ENCODE measurements at regions not wholly inside any gene's neighbourhood (a gene's known extent, or its start where the extent isn't known, plus 50 kb on each side); places are given as distances from the start of the nearest gene placed in this dataset.

DNA sequence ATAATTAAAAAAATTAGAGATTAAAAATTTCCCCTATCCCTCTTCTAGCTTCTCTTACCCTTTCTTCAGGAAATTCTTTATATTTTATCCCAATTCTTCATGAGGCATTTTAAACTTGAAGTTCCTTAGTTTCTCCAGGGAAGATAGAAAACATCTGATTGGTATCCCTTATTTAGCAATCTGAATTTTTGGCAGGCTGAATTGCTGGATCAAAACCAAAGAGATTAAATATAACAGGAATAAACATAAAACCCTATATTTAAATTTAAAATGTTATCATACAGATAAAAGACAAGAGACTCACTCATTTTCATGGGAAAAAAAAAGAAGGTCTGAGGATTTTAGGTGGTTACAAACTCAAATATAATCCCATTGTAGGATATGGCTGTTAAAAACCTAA, 204.2 kb downstream of the CHRM3 start:
- DNase-seq (ENCODE audit: low spot score in 2 of 2) (no peak), FAIRE-seq (no peak)

DNA sequence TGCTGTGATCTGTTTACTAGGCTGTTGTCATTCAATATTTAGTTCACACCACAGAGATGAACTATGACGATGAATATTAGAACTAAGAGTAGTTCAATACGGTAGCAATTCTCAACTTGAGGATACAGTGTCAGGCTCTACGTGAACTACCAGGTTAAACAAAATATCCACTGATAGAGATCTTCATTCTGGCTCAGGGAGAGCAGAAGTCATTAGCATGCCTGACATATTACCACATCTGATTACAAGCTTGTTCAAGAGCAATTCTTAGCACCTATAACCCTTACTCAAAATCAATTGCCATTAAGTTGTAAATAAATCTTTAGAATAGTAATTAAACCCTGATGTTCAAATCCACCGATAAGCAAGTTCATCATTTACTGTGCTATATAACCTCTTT, 207.2 kb downstream of the CHRM3 start:
- DNase-seq (ENCODE audit: low spot score in 2 of 2) (no peak), FAIRE-seq (no peak)

DNA sequence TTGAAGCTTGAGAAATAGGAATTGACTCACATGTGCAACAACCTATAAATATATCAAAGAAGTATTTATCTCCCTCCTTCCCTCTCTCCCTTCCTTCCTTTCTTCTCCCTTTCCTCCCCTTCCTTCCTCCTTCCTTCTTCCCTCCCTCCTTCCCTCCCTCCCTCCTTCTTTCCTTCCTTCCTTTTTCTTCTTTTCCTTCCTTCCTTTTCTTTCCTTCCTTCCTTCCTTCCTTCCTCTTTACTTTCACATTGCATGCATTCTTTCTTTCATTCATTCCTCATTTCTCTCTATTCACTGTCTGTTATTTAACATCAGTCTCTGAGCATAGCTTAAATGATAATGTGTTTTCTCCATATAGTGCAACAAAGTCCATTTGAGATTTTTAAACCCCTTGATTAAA, 214.2 kb downstream of the CHRM3 start:
- FAIRE-seq (no peak), DNase-seq (ENCODE audit: low spot score in 2 of 2) (no peak)

DNA sequence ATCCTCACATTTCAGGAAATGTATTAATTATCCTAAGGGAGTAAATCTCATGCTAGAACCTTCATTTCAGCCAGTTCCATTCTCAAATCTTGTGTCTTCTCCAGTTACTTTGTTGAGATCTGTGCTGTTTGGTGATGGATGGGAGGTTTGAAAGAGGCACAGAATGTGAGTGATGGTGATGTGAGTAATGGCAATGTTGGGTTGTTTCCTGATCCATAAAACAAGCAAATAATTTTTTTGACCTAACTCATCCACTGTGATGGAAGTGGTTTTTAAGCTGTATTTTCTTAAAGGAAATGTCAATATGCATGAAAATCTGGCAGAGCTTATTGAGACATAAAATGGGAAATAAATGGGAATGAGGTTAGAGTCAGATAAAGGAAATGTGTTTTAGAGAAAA, 214.7 kb downstream of the CHRM3 start:
- DNase-seq (ENCODE audit: low spot score in 2 of 2) (no peak), FAIRE-seq (no peak)

DNA sequence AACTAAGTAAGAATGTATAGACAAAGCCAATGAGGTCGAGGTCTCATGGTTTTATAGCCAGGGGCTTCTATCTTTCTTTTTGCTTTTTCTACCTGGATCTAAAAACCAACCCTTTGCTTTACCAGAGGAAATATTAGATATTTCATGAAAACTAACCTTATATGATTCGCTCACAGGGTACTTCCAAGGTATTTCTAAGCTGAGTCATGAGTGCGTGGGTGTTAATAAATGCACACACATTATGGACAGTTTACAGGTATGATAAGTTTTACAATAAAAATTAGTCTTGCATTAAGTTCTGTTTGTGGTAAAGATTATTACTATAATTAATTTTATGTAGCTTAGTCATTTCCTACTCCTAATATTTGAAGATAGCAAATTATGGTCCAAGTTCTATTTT, 217.2 kb downstream of the CHRM3 start:
- DNase-seq (ENCODE audit: low spot score in 2 of 2) (no peak), FAIRE-seq (no peak)

DNA sequence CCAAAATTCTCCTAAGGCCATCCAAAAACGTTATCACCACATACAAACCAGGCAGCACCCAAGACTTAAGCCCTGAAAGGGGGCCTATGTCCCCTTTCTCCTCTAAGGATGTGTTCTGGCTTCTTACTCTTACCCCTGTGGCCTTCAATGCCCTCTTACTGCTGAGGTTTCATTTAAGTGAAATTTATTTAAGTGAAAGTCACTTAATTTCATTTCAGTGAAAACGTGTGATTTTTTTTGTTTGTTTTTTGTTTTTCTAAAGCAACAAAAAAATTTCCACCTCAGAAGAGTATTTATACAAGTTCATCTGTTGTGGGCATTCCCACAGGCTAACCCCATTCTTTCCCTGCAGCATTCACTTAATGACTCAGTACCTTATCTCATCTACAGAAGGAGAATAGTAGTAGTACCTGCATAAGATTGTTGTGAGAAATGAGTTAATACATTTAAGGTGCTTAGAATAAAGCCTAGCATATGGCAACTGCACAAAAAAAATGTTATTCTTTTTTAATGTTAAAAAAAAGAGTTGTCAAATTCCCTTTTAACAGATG, 220.6 kb downstream of the CHRM3 start:
- no peak for FAIRE-seq

DNA sequence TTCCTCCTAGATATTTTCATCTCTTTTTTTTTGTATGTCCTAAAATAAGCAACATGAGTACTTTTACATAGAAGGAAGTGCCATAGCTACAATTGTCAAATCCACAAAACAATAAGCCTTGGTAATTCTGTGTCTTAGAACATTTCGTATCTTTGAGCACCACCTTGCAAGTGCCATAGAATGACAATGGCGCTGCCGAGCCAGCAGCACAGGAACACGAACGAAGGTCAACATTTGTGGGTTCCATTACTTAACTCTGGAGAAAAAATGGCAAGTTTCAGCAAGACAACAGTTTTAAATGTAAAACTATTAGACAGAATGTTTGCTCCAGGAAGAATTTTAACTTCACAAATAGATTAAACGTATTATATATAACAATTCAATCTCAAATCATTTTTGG, 222.1 kb downstream of the CHRM3 start:
- DNase-seq (ENCODE audit: low spot score in 2 of 2) (no peak), FAIRE-seq (no peak)

More for the DNA sequence above, 220.6 kb downstream of the CHRM3 start:
- DNase-seq (ENCODE audit: low spot score in 2 of 2), result no peak

DNA sequence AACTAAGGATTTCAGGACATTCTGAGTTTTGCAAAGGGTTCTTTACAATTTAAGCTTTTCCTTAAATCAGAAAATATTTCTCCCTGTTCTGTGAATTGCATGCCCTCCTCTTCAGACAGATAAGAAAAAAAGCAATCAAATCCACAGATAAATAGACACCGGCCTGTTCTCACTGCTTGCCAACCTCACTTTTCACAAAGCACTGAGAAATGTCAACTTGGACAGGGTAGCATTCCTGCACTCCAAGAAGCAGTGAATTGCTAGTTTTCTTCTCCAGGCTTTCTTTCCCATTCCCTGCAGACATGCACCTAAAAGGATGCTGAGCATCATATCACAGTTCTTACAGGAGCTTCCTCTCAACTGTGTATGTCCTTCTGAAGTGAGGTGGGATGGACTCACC, 226.0 kb downstream of the CHRM3 start:
- no peak for FAIRE-seq
- DNase-seq (ENCODE audit: low spot score in 2 of 2), result no peak

DNA sequence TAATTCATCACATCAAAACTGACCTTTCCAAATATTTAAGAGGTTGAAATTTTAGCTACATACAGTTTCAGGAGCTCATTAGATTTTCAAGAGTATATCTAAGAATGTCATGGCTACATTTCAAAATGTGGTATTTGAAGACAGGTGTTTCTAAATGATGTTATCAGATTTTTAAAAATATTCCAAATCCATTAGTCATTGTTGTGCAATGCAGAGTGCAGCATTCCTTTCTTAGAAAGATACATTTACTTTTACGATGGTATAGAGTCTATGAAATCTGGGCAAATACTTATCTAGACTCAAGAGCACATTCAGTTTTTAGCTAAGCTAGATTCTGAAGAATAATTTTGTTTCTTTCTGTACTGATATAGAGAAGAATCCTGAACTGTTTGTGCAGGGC, 230.3 kb downstream of the CHRM3 start:
- FAIRE-seq, result no peak

DNA sequence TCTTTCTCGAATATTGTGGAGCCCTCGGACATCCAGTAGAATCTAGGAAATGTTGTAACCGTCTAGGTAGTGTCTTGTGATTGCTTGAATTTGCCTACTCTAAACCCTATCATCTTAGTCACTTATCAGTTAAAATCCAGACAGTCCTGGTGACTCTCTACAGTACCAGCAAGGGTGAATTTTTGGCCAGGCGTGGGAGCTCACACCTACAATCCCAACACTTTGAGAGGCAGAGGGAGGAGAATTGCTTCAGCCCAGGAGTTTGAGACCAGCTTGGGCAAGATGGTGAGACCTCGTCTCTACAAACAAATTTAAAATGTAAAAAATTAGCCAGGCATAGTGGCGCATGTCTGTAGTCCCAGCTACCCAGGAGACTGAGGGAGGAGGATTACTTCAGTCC, 230.9 kb downstream of the CHRM3 start:
- DNase-seq (ENCODE audit: low spot score in 2 of 2), result no peak
- FAIRE-seq, result no peak

More for the DNA sequence above, 230.3 kb downstream of the CHRM3 start:
- no peak for DNase-seq (ENCODE audit: low spot score in 2 of 2)

DNA sequence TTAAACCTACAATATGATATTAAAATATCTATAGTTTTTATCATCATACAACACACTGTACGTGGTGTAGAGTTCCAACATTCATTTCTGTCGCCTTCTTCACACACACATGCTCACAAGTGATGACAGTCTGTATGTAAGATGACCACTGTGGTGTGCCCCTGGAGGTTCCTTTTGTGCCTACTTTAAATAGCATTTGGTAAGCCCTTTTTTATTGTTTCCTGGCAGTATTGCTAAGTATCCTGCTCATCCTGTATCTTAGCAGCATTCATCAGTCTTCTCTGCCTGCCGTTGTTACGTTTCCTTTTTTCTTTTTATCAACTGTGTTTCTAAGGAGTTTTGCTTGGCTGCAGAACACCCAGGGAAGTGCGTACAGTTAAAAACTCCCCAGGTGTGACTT, 231.4 kb downstream of the CHRM3 start:
- no peak for FAIRE-seq
- no peak for DNase-seq (ENCODE audit: low spot score in 2 of 2)

DNA sequence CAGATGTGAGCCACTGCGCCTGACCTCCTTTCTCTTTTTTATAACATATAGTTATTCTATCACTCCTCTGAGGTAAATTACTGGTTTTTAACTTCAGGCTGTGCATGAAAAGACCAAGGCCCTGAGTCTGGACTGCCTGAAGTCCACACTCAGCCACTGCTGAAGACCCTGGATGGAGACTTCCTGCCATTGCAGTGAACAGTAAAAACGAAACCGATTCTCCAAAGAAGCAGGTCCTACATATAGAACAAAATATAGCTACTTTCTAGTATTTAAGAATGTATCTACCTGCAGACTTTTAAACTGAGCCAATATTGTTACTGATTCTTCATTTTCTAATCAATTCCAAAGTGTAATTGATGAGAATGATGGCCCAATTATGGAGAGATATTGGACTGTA, 232.8 kb downstream of the CHRM3 start:
- no peak for DNase-seq (ENCODE audit: low spot score in 2 of 2)
- no peak for FAIRE-seq

DNA sequence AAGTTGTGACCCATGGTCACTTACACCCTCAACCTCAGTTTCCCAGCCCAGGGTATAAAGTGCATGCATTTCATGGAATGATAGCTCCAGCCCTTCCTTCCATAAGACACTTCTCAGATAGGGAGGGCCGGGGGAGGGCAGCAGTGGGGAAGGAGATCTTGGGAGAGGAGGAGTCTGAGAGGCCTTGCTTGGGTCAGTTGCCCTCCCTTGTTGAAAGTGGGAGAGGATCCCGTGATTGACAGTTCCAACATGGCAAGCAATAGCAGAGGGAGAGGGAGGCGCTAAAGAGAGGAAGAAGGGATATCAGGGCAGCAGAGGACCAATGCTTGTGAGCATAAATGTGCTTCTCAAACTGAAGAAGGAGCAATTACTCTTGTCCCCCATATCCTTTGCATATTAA, 244.4 kb downstream of the CHRM3 start:
- no peak for DNase-seq (ENCODE audit: low spot score in 2 of 2)
- FAIRE-seq, result no peak

DNA sequence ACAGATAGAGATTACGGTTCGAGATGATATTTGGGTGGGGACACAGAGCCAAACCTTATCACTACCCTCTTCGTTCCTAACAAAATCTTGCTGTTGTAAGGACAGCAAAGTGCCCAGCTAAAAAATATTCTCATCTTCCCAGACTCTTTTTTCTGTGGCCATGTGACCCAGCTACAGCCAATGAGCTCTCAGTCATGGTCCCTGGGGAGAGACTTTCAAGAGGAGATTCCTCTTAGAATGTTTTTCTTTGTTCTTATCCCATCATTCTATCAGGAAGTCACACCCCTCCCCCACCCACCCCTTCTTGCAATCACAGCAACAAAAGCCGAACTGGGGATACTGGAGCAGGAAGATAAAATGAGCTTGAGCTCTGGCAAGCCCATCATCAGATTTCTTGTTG, 247.1 kb downstream of the CHRM3 start:
- FAIRE-seq (no peak), DNase-seq (ENCODE audit: low spot score in 2 of 2) (no peak)

DNA sequence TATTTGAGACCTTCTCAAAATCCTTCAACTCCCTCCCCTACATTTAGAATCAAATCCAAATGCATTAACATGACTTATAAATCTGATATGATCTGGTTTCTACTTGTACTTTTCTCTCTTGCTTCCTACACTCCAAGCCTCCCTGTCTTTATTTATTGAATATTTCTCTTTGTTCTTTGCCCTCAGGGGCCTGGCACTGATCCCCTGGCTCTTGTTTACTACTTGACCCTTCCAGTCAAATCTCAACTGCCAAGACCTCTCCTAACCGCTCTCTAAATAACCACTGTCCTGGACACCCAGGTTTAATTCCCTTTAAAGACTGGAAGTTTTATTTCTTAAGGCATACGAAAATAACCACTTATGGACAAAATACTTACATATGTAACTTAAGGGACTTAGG, 248.9 kb downstream of the CHRM3 start:
- no peak for DNase-seq (ENCODE audit: low spot score in 2 of 2)
- FAIRE-seq, result no peak

DNA sequence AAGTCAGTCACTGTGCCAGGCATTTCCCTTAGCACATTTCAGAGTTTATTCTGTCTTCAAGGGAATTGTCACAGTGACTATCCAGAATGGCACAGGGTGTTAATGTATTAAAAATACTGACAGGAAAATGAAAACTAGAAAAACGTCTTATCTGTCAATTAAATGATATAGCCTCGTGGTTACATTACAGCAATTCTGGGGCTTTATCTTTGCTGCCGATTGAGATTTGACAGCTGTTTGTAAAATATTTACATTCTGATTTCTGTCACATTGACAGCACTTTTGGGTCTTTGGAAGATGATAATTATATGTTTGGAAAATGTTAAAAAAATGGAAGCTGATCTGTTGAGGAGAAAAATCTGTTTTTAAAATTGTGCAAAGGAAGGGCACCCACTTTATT, 250.0 kb downstream of the CHRM3 start:
- FAIRE-seq (no peak), DNase-seq (ENCODE audit: low spot score in 2 of 2) (no peak)

DNA sequence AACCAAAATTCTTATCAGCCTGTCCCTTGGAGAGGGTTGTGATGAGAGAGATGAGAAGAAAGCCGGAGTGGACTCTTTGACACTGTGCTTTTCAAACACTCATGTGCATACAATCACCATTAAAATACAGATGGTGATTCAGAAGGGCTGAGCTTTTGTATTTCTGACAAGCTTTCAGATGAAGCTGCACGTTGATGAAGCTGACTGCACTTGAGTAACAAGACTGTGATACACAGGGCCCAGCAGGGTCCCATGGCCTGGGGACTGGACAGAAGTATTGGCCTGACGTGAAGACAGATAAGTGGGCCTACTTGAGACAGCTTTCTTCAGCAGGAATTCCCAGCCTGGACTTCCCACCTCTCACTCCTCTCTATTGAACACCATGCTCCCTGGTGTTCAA, 258.2 kb downstream of the CHRM3 start:
- FAIRE-seq, result no peak
- no peak for DNase-seq (ENCODE audit: low spot score in 2 of 2)

DNA sequence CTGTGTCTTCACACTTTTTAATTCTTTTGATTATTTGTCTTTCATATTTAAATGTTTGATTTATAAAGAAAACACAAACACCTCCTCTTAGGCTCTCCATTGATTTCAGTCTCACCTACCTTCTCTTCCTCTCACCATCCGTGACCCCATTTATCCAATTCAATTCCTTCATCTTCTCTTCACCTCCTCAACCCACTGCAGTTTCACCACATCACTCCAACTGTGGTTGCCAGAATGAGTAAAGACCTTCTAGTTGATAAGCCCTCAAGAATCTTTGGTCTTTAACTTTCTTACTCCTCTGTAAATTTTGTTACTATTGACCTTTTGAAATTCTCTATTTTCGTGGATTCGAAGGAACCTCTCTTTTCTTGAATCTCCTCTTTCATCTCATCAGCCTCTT, 260.7 kb downstream of the CHRM3 start:
- FAIRE-seq, result no peak
- no peak for DNase-seq (ENCODE audit: low spot score in 2 of 2)

DNA sequence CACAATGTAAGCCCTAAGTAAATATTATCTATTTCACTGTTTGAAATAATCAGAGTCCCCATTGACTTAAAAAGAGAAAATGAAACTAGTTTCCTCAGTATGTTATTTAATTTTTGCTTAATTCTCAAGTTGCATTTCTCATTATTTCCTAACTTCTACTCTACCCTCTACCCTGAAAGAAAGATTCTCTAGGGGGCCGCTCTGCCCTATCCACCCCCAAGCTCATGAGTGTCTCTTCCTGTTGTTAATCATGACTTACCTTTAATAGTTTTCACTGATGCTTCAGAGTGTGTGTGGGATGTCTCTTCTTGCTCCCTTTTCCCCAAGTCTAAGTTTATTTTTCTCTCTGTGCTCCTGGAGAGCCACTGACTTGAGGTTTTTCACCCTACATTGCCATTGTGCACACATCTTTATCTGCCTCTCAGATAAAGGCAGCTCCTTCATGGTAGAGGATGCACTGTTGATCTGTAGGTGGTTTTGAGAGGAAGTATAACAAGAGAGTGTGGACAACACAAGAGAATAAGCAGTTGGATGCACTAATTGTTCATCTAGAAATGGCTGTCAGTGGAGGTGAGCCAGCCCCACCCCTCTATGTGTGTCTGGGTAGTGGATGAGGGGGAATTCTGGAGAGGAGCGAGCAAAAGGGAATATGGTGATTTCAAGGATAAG, 261.7 kb downstream of the CHRM3 start:
- DNase-seq (ENCODE audit: low spot score in 2 of 2) (no peak), FAIRE-seq (no peak)

DNA sequence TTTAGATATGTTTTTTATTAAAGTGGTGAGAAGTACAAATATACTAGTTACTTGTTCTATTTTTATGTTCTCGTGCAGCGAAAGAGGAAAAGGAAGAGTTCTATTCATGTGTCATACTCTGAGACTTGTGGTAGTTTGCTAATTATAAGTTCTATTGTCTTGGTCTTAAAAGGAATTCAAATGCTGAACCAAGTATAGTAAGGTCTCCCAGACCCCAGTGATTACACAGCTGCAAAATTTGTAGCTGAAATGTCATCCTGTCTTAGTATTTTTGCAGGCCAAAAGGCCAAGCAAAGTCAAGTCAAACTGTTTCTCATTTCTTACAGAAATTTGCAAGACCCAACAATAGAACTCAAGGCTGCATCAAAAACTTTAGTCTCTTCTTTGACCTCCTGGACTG, 268.7 kb downstream of the CHRM3 start:
- DNase-seq (ENCODE audit: low spot score in 2 of 2), result no peak
- no peak for FAIRE-seq

DNA sequence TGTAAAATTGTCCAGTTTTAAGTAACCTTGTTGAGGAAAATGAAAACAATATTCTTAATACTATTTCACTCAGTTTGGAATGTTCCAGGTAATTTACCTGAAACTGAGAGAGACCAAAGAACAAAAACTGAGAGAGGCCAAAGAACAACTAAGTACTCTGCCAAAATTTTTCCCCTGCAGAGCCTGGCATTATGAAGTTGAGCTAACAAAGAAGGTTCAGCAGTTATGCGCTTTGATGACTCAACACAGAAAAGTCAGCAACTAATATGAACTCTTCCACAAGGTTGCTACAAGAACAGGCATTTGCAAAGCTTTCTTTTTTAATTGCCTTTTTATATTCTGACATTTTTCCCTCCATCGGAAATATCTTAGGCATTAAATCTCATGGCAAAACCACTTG, 270.9 kb downstream of the CHRM3 start:
- FAIRE-seq (no peak), DNase-seq (ENCODE audit: low spot score in 2 of 2) (no peak)

DNA sequence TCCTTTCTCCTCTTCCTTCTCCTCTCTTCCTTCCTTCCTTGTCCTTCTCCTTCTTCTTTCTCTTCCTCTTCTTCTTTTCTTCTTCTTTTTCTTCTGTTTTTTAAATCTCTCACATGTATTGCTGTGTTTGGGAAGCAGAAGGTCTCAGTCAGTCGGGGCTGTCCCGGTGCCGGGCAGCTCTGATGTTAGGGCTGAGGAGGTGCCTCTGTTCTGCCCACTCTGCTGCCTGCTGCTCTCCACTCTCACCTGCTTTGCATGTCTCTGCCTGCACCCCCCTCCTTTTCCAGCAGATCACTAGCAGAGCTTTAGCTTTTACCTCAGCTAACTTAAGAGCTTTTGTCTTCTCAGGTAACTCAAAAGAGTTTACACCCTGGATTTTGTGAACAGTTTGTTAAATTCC, 276.6 kb downstream of the CHRM3 start:
- FAIRE-seq (no peak), DNase-seq (ENCODE audit: low spot score in 2 of 2) (no peak)

DNA sequence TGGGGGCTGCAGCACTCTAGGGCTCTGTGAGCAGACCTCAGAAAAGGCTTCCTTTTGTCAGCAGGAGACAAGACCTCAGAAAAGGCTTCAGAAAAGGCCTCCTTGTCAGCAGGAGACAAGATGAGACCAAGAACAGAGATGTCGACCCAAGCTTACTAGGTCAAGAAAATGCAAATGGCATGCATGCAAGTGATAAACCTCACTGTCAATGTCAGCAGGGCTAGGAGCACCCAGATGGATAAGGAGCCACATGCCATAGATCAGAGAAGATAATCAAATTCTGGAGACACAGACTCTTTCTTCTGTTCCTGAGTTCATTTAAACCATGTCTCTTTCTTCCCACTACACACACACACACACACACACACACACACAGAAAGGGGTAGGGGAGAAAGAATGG, 285.9 kb downstream of the CHRM3 start:
- DNase-seq (ENCODE audit: low spot score in 2 of 2) (no peak), FAIRE-seq (no peak)

Measured in frontal cortex (tissue), 3 donors.